ENCODE measurements at regions not wholly inside any gene's neighbourhood (a gene's known extent, or its start where the extent isn't known, plus 50 kb on each side); places are given as distances from the start of the nearest gene placed in this dataset.

DNA sequence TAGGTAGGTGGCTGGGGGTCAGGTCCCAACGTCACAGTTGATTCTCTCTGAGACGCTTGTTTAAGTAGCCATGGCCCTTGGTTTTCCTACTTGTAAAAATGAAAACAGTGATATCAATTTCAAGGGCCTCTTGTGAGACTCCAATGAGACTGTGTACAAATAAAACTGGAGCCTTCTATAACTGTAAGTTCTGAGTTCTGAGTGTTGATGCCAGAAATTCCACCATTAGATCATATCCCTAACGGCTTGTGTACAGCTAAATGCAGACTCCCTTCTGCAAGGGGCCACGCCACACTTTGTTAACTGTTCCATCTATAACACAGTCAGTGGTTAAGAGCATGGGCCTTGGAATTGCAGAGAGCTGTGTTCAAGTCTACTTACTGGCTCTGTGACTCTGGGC is 267.3 kb downstream of the TLE3 start:
- Histone ChIP-seq H3K27ac (no peak overlapping the region), H3K9me3 (no peaks in the 10 kb centered on the region), H3K4me3 (replicated peaks in 1 of 3) (no peak overlapping the region), H3K27me3 (no peaks in the 10 kb centered on the region), H3K36me3 (no peaks in the 10 kb centered on the region), H3K4me1 (peaks cover 5 to 8% of the 10 kb centered on the region in 2 donors)
- intact Hi-C loops (cut with DNase I) = no loop called here
- 39 to 48% methylated on average over 4 of the region's 4 CpGs for WGBS, 2 donors
- no peak for DNase-seq
- TF ChIP-seq CTCF (IDR thresholded peaks at IDR 0.05) (no peak), POLR2A (IDR thresholded peaks at IDR 0.05) (no peak)

GRCh38 chr15:69830876-69831275 is 266.8 kb downstream of the TLE3 start:
- Histone ChIP-seq H3K4me1 (peaks cover 5 to 8% of the 10 kb centered on the region in 2 donors), H3K4me3 (replicated peaks in 1 of 3) (no peak overlapping the region), H3K27me3 (no peaks in the 10 kb centered on the region), H3K9me3 (no peaks in the 10 kb centered on the region), H3K27ac (no peak overlapping the region), H3K36me3 (no peaks in the 10 kb centered on the region)
- DNase-seq = no peak
- WGBS, 2 donors = 94 to 97% methylated on average over 4 of the region's 4 CpGs
- intact Hi-C loops (cut with DNase I) = no loop called here
- TF ChIP-seq CTCF (IDR thresholded peaks at IDR 0.05) (no peak), POLR2A (IDR thresholded peaks at IDR 0.05) (no peak)

GRCh38 chr15:69834267-69834666 is 263.4 kb downstream of the TLE3 start:
- Histone ChIP-seq H3K4me3 (replicated peaks in 1 of 3) (no peak overlapping the region), H3K9me3 (no peaks in the 10 kb centered on the region), H3K27ac (no peak overlapping the region), H3K4me1 (peaks cover 5 to 8% of the 10 kb centered on the region in 2 donors), H3K27me3 (no peaks in the 10 kb centered on the region), H3K36me3 (no peaks in the 10 kb centered on the region)
- DNase-seq = no peak
- no peak for TF ChIP-seq POLR2A (IDR thresholded peaks at IDR 0.05)
- TF ChIP-seq CTCF (IDR thresholded peaks at IDR 0.05) = no peak
- intact Hi-C loops (cut with DNase I) = no loop called here
- 88 to 93% methylated on average over 4 to 5 of the region's 5 CpGs for WGBS, 2 donors

GRCh38 chr15:69834761-69835160 is 263.0 kb downstream of the TLE3 start:
- no peaks in the 10 kb centered on the region for H3K27me3 ChIP-seq
- WGBS, 2 donors = 34 to 43% methylated on average over 3 of the region's 3 CpGs
- TF ChIP-seq CTCF (IDR thresholded peaks at IDR 0.05) = no peak
- DNase-seq = no peak
- H3K4me1 ChIP-seq = peaks cover 5 to 8% of the 10 kb centered on the region in 2 donors
- H3K4me3 ChIP-seq (replicated peaks in 1 of 3) = no peak overlapping the region
- intact Hi-C loops (cut with DNase I) = no loop called here
- H3K27ac ChIP-seq = no peak overlapping the region
- H3K36me3 ChIP-seq = no peaks in the 10 kb centered on the region
- no peaks in the 10 kb centered on the region for H3K9me3 ChIP-seq

DNA sequence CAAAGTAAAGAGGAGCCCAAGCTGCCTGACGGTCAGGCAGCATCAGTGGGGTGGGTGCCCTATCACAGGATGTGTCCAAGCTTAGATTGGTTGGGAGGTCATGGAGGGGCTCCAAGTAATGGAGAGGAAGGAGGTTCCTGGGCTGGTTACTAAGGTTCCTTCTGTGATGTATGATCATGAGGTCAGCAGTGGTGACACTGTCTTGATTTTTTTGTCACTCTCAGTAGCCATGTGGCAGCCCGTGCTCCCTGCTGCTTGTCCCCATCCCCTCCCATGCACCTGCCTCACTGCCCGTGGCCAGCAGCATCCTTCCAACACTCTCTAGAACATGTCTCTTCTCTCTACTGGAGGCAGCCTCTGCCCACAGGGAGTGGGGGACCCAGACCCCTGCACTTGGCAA is 261.7 kb downstream of the TLE3 start:
- Histone ChIP-seq H3K27ac (no peak overlapping the region), H3K9me3 (no peaks in the 10 kb centered on the region), H3K27me3 (no peaks in the 10 kb centered on the region), H3K36me3 (no peaks in the 10 kb centered on the region), H3K4me3 (replicated peaks in 1 of 3) (no peak overlapping the region), H3K4me1 (no peaks in the 10 kb centered on the region)
- DNase-seq = no peak
- TF ChIP-seq CTCF (IDR thresholded peaks at IDR 0.05) (no peak), POLR2A (IDR thresholded peaks at IDR 0.05) (no peak)
- intact Hi-C loops (cut with DNase I) = no loop called here
- WGBS, 2 donors = 76 to 91% methylated on average over 3 of the region's 3 CpGs

Data from thyroid gland (tissue), 4 donors.